ENCODE measurements at regions not wholly inside any gene's neighbourhood (a gene's known extent, or its start where the extent isn't known, plus 50 kb on each side); places are given as distances from the start of the nearest gene placed in this dataset.

- Mint-ChIP-seq H3K27ac (ENCODE audit: unreplicated experiment) (no peak overlapping the region), H3K4me3 (ENCODE audit: unreplicated experiment) (no peak overlapping the region), H3K9me3 (ENCODE audit: unreplicated experiment) (no peaks in the 10 kb centered on the region), H3K4me1 (ENCODE audit: low read depth, unreplicated experiment) (peaks cover 18% of the 10 kb centered on the region), H3K27me3 (ENCODE audit: unreplicated experiment) (peaks cover 1% of the 10 kb centered on the region), H3K36me3 (ENCODE audit: unreplicated experiment) (no peaks in the 10 kb centered on the region)
- no peak for TF ChIP-seq CTCF (IDR thresholded peaks at IDR 0.05; ENCODE audit: partially characterized antibody, unreplicated experiment)
- no peak for DNase-seq
These were observed 148.7 kb downstream of the MEX3B start for GRCh38 chr15:81897057-81897677.

- H3K4me3 Mint-ChIP-seq (ENCODE audit: unreplicated experiment), result no peak overlapping the region
- TF ChIP-seq CTCF (IDR thresholded peaks at IDR 0.05; ENCODE audit: partially characterized antibody, unreplicated experiment), result no peak
- H3K27ac Mint-ChIP-seq (ENCODE audit: unreplicated experiment), result no peak overlapping the region
- peaks cover 1% of the 10 kb centered on the region for H3K27me3 Mint-ChIP-seq (ENCODE audit: unreplicated experiment)
- no peak for DNase-seq
- no peaks in the 10 kb centered on the region for H3K36me3 Mint-ChIP-seq (ENCODE audit: unreplicated experiment)
- H3K4me1 Mint-ChIP-seq (ENCODE audit: low read depth, unreplicated experiment), result peaks cover 18% of the 10 kb centered on the region
- H3K9me3 Mint-ChIP-seq (ENCODE audit: unreplicated experiment), result no peaks in the 10 kb centered on the region
These were observed 149.5 kb downstream of the MEX3B start for GRCh38 chr15:81896356-81896755.

- H3K27ac Mint-ChIP-seq (ENCODE audit: unreplicated experiment), result no peak overlapping the region
- H3K36me3 Mint-ChIP-seq (ENCODE audit: unreplicated experiment), result no peaks in the 10 kb centered on the region
- no peak for TF ChIP-seq CTCF (IDR thresholded peaks at IDR 0.05; ENCODE audit: partially characterized antibody, unreplicated experiment)
- peaks cover 1% of the 10 kb centered on the region for H3K27me3 Mint-ChIP-seq (ENCODE audit: unreplicated experiment)
- no peaks in the 10 kb centered on the region for H3K9me3 Mint-ChIP-seq (ENCODE audit: unreplicated experiment)
- no peak for DNase-seq
- H3K4me3 Mint-ChIP-seq (ENCODE audit: unreplicated experiment), result no peak overlapping the region
- peaks cover 12% of the 10 kb centered on the region for H3K4me1 Mint-ChIP-seq (ENCODE audit: low read depth, unreplicated experiment)
These were observed 150.1 kb downstream of the MEX3B start for GRCh38 chr15:81895723-81896122.

- TF ChIP-seq CTCF (IDR thresholded peaks at IDR 0.05; ENCODE audit: partially characterized antibody, unreplicated experiment), result no peak
- Mint-ChIP-seq H3K27ac (ENCODE audit: unreplicated experiment) (peak overlapping the region; percentile 49), H3K36me3 (ENCODE audit: unreplicated experiment) (no peaks in the 10 kb centered on the region), H3K27me3 (ENCODE audit: unreplicated experiment) (peaks cover 1% of the 10 kb centered on the region), H3K9me3 (ENCODE audit: unreplicated experiment) (no peaks in the 10 kb centered on the region), H3K4me1 (ENCODE audit: low read depth, unreplicated experiment) (peaks cover 9% of the 10 kb centered on the region), H3K4me3 (ENCODE audit: unreplicated experiment) (no peak overlapping the region)
- no peak for DNase-seq
These were observed 151.8 kb downstream of the MEX3B start for GRCh38 chr15:81894061-81894460.

GRCh38 chr15:81893182-81893835, 152.5 kb downstream of the MEX3B start:
- TF ChIP-seq CTCF (IDR thresholded peaks at IDR 0.05; ENCODE audit: partially characterized antibody, unreplicated experiment), result no peak
- Mint-ChIP-seq H3K27ac (ENCODE audit: unreplicated experiment) (peak overlapping the region; percentile 13), H3K9me3 (ENCODE audit: unreplicated experiment) (no peaks in the 10 kb centered on the region), H3K4me1 (ENCODE audit: low read depth, unreplicated experiment) (peaks cover 9% of the 10 kb centered on the region), H3K36me3 (ENCODE audit: unreplicated experiment) (no peaks in the 10 kb centered on the region), H3K27me3 (ENCODE audit: unreplicated experiment) (peaks cover 1% of the 10 kb centered on the region), H3K4me3 (ENCODE audit: unreplicated experiment) (no peak overlapping the region)
- no peak for DNase-seq

All from glutamatergic neuron (in vitro differentiated cells).